Uterus (tissue), 3 donors: ENCODE measurements at regions not wholly inside any gene's neighbourhood (a gene's known extent, or its start where the extent isn't known, plus 50 kb on each side); places are given as distances from the start of the nearest gene placed in this dataset.

Source experiments
- DNase-seq, 2 donors: peaks; one replicate each; pipeline ENCODE4 v3.0.0-alpha.2; 2019 to 2020
- H3K27ac ChIP-seq, 2 donors: fragments of 200-600 bp; sonication (generic); 1 replicate in 1 of 2; 2 replicates in 1 of 2; pipeline ENCODE4 v1.5.1; 2016 to 2018
- H3K27me3 ChIP-seq, 2 donors: fragments of 200-600 bp; sonication (generic); one replicate each; pipeline ENCODE4 v1.5.1; 2018 to 2019; ENCODE audit warnings: control low read depth in 1 of 2
- H3K36me3 ChIP-seq, 2 donors: fragments of 200-600 bp; sonication (generic); one replicate each; pipeline ENCODE4 v1.5.1; 2019; ENCODE audit warnings: control low read depth in 1 of 2
- H3K4me1 ChIP-seq, 2 donors: fragments of 200-600 bp; sonication (generic); one replicate each; pipeline ENCODE4 v1.5.1; 2018 to 2019; ENCODE audit warnings: control low read depth in 1 of 2
- H3K4me3 ChIP-seq, 2 donors: fragments of 200-600 bp; sonication (generic); 1 replicate in 1 of 2; 2 replicates in 1 of 2; pipeline ENCODE4 v1.5.1; 2018 to 2019; ENCODE audit warnings: mild to moderate bottlenecking in 1 of 2
- H3K9me3 ChIP-seq, 2 donors: fragments of 200-600 bp; sonication (generic); one replicate each; pipeline ENCODE4 v1.5.1; 2019; ENCODE audit warnings: control low read depth in 1 of 2
- POLR2A ChIP-seq, 2 donors: fragments of 450-650 bp; IDR thresholded peaks; one replicate each; pipeline ENCODE4 v1.6.1; 2016; ENCODE audit warnings: antibody characterized with exemption in 2 of 2, mild to moderate bottlenecking in 1 of 2, moderate library complexity in 1 of 2
- intact Hi-C: fragments of 100-400 bp; cut with DNase I; formaldehyde crosslinking; loops from one replicate; pipeline ENCODE4 v1.15.1; 2023; ENCODE audit warnings: low total_unique reads
- TF ChIP-seq, protein P1 (sequence below), 4 experiments: fragments of 200-600 bp in 2 of 4; fragments of 450-650 bp in 2 of 4; sonication (generic) in 2 of 4; IDR thresholded peaks; one replicate each; pipeline ENCODE4 v1.5.1; 2016 to 2019; ENCODE audit warnings: antibody characterized with exemption in 4 of 4, mild to moderate bottlenecking in 2 of 4, moderate library complexity in 1 of 4
- donor health status: DM: yes; HTN: yes; CAD: no.

DNA sequence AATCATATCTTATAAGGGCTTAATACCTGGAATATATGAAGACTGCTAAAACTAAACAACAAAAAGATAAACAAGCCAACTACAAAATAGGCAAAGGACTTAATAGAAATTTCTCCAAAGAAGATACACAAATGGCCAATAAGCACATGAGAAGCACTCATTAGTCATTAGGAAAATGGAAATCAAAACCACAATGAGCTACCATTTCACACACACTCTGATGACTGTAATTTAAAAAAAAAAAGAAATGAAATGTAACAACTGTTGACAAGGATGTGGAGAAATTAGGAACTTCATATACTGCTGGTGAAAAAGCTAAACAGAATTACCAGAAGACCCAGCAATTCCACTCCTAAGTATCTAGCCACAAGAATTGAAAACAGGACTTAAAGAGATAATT is 374.2 kb upstream of the ZP4 start:
- H3K4me3 ChIP-seq: no peak overlapping the region
- H3K27me3 ChIP-seq: no peaks in the 10 kb centered on the region
- intact Hi-C loops: no loop called here
- DNase-seq: no peak
- H3K27ac ChIP-seq: no peak overlapping the region
- H3K9me3 ChIP-seq: no peaks in the 10 kb centered on the region
- H3K4me1 ChIP-seq: no peaks in the 10 kb centered on the region
- no peaks in the 10 kb centered on the region for H3K36me3 ChIP-seq
- TF ChIP-seq, protein P1, sequence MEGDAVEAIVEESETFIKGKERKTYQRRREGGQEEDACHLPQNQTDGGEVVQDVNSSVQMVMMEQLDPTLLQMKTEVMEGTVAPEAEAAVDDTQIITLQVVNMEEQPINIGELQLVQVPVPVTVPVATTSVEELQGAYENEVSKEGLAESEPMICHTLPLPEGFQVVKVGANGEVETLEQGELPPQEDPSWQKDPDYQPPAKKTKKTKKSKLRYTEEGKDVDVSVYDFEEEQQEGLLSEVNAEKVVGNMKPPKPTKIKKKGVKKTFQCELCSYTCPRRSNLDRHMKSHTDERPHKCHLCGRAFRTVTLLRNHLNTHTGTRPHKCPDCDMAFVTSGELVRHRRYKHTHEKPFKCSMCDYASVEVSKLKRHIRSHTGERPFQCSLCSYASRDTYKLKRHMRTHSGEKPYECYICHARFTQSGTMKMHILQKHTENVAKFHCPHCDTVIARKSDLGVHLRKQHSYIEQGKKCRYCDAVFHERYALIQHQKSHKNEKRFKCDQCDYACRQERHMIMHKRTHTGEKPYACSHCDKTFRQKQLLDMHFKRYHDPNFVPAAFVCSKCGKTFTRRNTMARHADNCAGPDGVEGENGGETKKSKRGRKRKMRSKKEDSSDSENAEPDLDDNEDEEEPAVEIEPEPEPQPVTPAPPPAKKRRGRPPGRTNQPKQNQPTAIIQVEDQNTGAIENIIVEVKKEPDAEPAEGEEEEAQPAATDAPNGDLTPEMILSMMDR (IDR thresholded peaks at IDR 0.05): no peak
- TF ChIP-seq POLR2A (IDR thresholded peaks at IDR 0.05): no peak

DNA sequence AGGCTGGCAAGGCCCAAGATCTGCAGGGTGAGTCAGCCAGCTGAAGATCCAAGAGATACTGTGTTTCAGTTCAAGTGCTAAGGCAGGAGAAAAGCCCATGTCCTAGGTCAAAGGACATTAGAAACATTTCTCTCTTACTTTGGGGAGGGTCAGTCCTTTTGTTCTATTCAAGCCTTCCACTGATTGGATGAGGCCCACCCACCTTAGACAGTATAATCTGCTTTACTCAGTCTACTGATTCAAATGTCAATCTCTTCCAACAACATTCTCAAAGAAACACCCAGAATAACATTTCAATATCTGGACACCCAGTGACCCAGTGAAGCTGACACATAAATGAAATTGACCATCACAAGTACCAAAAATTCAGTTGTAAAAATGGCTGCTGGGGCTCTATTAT is 367.8 kb upstream of the ZP4 start:
- no peaks in the 10 kb centered on the region for H3K9me3 ChIP-seq
- DNase-seq: no peak
- intact Hi-C loops: no loop called here
- no peaks in the 10 kb centered on the region for H3K27me3 ChIP-seq
- H3K4me1 ChIP-seq: no peaks in the 10 kb centered on the region
- TF ChIP-seq, protein P1 (IDR thresholded peaks at IDR 0.05): no peak
- no peak for TF ChIP-seq POLR2A (IDR thresholded peaks at IDR 0.05)
- H3K4me3 ChIP-seq: no peak overlapping the region
- H3K27ac ChIP-seq: no peak overlapping the region
- no peaks in the 10 kb centered on the region for H3K36me3 ChIP-seq

DNA sequence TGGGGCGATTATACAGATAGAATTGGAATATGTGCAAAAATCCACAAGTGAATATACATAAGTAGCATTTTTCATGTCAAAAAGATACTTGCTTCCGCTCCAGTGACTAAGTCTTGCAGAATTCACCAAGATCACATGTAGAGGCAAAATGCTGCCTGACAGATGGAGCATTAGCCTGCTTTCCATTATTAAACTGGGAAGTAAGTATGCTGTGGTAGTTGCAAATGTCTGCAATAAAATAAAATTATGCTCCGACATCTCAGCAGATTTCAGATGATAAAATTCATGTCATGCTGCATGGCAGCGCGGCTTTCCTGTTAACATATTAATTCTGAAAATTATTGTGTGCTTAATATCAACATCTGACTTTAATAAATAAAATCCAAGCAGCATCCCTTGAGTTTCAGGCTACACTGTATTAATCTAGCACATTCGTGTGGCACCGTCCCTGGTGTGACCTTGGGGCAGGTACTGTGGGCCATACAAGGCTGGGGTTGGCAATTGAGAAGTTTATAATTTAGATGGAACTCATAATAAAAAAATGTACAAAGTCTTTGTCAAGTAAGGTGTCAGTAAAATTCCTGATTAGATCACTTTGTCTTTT is 366.4 kb upstream of the ZP4 start:
- no peaks in the 10 kb centered on the region for H3K27me3 ChIP-seq
- no peak overlapping the region for H3K4me3 ChIP-seq
- no peak for DNase-seq
- intact Hi-C loops: no loop called here
- TF ChIP-seq POLR2A (IDR thresholded peaks at IDR 0.05): no peak
- TF ChIP-seq, protein P1 (IDR thresholded peaks at IDR 0.05): no peak
- no peaks in the 10 kb centered on the region for H3K4me1 ChIP-seq
- no peaks in the 10 kb centered on the region for H3K36me3 ChIP-seq
- H3K27ac ChIP-seq: no peak overlapping the region
- H3K9me3 ChIP-seq: no peaks in the 10 kb centered on the region

DNA sequence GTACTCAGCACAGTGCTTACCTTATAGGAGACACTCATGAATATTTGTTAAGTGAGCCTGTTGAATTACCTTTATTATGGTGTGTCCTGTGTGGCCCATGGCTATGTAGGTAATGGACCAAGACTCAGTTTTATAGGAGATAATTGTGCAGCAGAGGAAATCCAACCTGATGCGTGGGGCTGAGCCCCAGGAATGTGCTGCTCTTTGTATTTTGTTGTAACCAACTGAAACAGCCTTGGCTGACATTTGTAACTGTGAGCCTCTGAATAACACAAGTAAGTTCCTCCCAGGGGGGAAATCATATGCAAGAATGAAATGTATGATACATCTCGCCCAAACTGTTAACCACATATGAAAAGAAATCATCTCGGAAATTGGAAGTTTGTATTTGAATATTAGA is 364.2 kb upstream of the ZP4 start:
- Histone ChIP-seq H3K4me1 (no peaks in the 10 kb centered on the region), H3K27ac (no peak overlapping the region), H3K9me3 (no peaks in the 10 kb centered on the region), H3K27me3 (no peaks in the 10 kb centered on the region), H3K4me3 (no peak overlapping the region), H3K36me3 (no peaks in the 10 kb centered on the region)
- intact Hi-C loops: no loop called here
- DNase-seq: no peak
- TF ChIP-seq, protein P1 (IDR thresholded peaks at IDR 0.05): no peak
- TF ChIP-seq POLR2A (IDR thresholded peaks at IDR 0.05): no peak

DNA sequence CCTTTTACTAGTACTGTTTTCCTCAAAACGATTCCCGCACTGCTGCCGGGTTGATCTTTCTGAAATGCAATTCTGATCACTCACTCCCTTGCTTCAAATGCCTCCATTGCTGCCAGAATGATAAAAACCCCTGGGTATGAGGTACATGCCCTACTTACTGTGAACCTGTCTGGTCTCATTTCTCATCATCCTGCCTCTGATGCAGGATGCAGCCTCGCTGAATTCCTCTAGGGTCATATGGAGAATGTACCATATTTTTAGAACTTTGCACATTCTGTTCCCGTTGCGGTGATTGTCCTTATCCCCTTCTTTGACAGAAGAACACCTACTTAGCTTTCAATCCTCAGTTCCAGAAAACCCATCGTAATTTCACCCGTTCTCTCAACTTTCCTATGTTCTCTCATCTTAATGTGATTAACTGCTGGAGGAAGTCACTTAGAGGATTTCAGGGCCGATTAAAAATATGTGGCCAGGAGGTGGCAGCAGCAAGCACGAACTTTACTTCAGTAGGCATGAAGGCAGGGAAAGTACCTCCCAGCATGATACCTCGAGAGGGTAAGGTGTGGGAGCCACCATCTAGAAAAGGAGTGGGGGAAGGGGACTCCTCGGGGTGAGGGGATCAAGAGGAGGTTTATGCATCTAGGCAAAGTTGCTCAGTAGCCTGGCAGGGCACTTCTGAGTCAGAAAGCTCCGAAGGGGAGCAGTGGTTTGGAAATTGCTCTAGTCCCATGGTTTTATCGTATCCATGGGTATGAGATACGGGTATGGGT is 361.5 kb upstream of the ZP4 start:
- intact Hi-C loops: no loop called here
- no peaks in the 10 kb centered on the region for H3K27me3 ChIP-seq
- no peaks in the 10 kb centered on the region for H3K9me3 ChIP-seq
- DNase-seq: peak in 1 of 2 donors; percentile 14
- H3K36me3 ChIP-seq: no peaks in the 10 kb centered on the region
- H3K4me3 ChIP-seq: no peak overlapping the region
- no peaks in the 10 kb centered on the region for H3K4me1 ChIP-seq
- no peak overlapping the region for H3K27ac ChIP-seq
- TF ChIP-seq POLR2A (IDR thresholded peaks at IDR 0.05): no peak
- TF ChIP-seq, protein P1 (IDR thresholded peaks at IDR 0.05): peak in 3 of 4 experiments; percentile 13 to 32 (median 29)
